ENCODE measurements at regions not wholly inside any gene's neighbourhood (a gene's known extent, or its start where the extent isn't known, plus 50 kb on each side); places are given as distances from the start of the nearest gene placed in this dataset.

GRCh38 chr1:239516579-239516978 lies 130.2 kb downstream of the CHRM3 start:
- Histone ChIP-seq H3K4me1 (ENCODE audit: insufficient read depth) (peaks cover 26% of the 10 kb centered on the region), H3K4me2 (no peak overlapping the region), H2AFZ (no peak overlapping the region), H3K27ac (ENCODE audit: low read depth) (no peak overlapping the region), H3K36me3 (ENCODE audit: insufficient read depth) (no peaks in the 10 kb centered on the region), H3K9me2 (ENCODE audit: insufficient read depth) (no peaks in the 10 kb centered on the region), H4K20me1 (replicated peaks; ENCODE audit: insufficient read depth) (no peaks in the 10 kb centered on the region), H3F3A (replicated peaks; ENCODE audit: low read depth) (no peaks in the 10 kb centered on the region), H3K79me2 (replicated peaks; ENCODE audit: insufficient read depth) (no peaks in the 10 kb centered on the region), H3K27me3 (ENCODE audit: insufficient read depth) (no peaks in the 10 kb centered on the region), H3K4me3 (no peak overlapping the region)
- H3K27me3 Mint-ChIP-seq (ENCODE audit: insufficient read depth, low read depth, poor library complexity): no peaks in the 10 kb centered on the region
- no peak overlapping the region for H3K27ac Mint-ChIP-seq
- no peak for TF ChIP-seq STAT1 (IDR thresholded peaks at IDR 0.05; ENCODE audit: unreplicated experiment)
- H3K36me3 Mint-ChIP-seq (ENCODE audit: low read depth): no peaks in the 10 kb centered on the region; the same call in 2 of the 3 replicates
- no peak overlapping the region for H3K4me3 Mint-ChIP-seq
- DNase-seq (ENCODE audit: low spot score) (no peak), ATAC-seq (no peak)
- no peaks in the 10 kb centered on the region for H3K9me3 Mint-ChIP-seq
- peaks cover 26% of the 10 kb centered on the region for H3K4me1 Mint-ChIP-seq

GRCh38 chr1:239526391-239526790 lies 140.0 kb downstream of the CHRM3 start:
- Histone ChIP-seq H2AFZ (no peak overlapping the region), H3K9me2 (ENCODE audit: insufficient read depth) (no peaks in the 10 kb centered on the region; the same call in 1 of the 2 replicates), H3K79me2 (replicated peaks; ENCODE audit: insufficient read depth) (no peaks in the 10 kb centered on the region), H3F3A (replicated peaks; ENCODE audit: low read depth) (no peaks in the 10 kb centered on the region), H3K27ac (ENCODE audit: low read depth) (no peak overlapping the region), H3K4me2 (no peak overlapping the region), H3K4me1 (ENCODE audit: insufficient read depth) (no peaks in the 10 kb centered on the region), H3K27me3 (ENCODE audit: insufficient read depth) (no peaks in the 10 kb centered on the region), H3K36me3 (ENCODE audit: insufficient read depth) (no peaks in the 10 kb centered on the region), H4K20me1 (replicated peaks; ENCODE audit: insufficient read depth) (no peaks in the 10 kb centered on the region), H3K4me3 (no peak overlapping the region)
- ATAC-seq: no peak
- H3K27ac Mint-ChIP-seq: peak overlapping the region; percentile 61; the same call in 1 of the 2 replicates
- no peaks in the 10 kb centered on the region for H3K36me3 Mint-ChIP-seq (ENCODE audit: low read depth)
- no peak overlapping the region for H3K4me3 Mint-ChIP-seq
- H3K4me1 Mint-ChIP-seq: no peaks in the 10 kb centered on the region
- H3K9me3 Mint-ChIP-seq: no peaks in the 10 kb centered on the region
- DNase-seq (ENCODE audit: low spot score): no peak
- no peaks in the 10 kb centered on the region for H3K27me3 Mint-ChIP-seq (ENCODE audit: insufficient read depth, low read depth, poor library complexity)
- TF ChIP-seq EZH2phosphoT487 (IDR thresholded peaks at IDR 0.05; ENCODE audit: unreplicated experiment) (no peak), CTCF (conservative IDR thresholded peaks at IDR 0.05; ENCODE audit: low read depth in 2 of 2) (no peak), REST (IDR thresholded peaks at IDR 0.05; ENCODE audit: unreplicated experiment) (no peak), ETS1 (IDR thresholded peaks at IDR 0.05) (no peak), JUNB (IDR thresholded peaks at IDR 0.05; ENCODE audit: unreplicated experiment) (no peak), POLR2AphosphoS5 (IDR thresholded peaks at IDR 0.05; ENCODE audit: low read depth) (no peak), ZNF462 (CRISPR knock-in tag; IDR thresholded peaks at IDR 0.05) (no peak), ZNF331 (CRISPR knock-in tag; IDR thresholded peaks at IDR 0.05; ENCODE audit: low read depth) (no peak), CREB1 (CRISPR knock-in tag; IDR thresholded peaks at IDR 0.05; ENCODE audit: low read depth) (no peak)

Data from GM23338 (cell line).